B cell (primary cell): ENCODE measurements at regions not wholly inside any gene's neighbourhood (a gene's known extent, or its start where the extent isn't known, plus 50 kb on each side); places are given as distances from the start of the nearest gene placed in this dataset.

ENCODE experiments used
- EZH2 ChIP-seq: IDR thresholded peaks from 2 replicates; pipeline ENCODE4 v1.6.1; 2012; ENCODE audit warnings: borderline replicate concordance, low read depth, mild to moderate bottlenecking, moderate library complexity, low read length; ENCODE audit not compliant: insufficient read depth, poor library complexity, severe bottlenecking
- TF ChIP-seq, protein P1 (sequence below): fragments of 200-600 bp; IDR thresholded peaks from one replicate; pipeline ENCODE4 v1.8.0; 2022; ENCODE audit warnings: antibody characterized with exemption, mild to moderate bottlenecking

DNA sequence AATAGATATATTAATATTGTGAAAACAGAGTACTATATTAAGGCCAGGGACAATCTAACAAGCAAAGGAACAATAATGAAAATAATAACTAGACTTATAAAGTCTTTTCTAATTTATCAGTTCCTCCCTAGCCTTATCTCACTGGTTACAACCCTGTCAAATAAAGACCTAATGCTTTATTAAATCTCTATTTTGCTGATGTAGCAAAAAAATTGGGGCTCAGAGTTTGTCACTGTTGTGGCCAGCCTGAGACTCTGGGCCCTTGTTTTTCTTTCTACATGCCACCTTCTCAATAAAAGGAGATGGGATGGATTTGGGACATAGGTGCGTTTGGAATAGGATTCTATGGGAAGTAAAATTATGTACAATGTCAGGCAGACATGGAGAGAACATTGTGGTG, 937.0 kb downstream of the IGSF11 start:
- TF ChIP-seq EZH2: no peak
- TF ChIP-seq, protein P1, sequence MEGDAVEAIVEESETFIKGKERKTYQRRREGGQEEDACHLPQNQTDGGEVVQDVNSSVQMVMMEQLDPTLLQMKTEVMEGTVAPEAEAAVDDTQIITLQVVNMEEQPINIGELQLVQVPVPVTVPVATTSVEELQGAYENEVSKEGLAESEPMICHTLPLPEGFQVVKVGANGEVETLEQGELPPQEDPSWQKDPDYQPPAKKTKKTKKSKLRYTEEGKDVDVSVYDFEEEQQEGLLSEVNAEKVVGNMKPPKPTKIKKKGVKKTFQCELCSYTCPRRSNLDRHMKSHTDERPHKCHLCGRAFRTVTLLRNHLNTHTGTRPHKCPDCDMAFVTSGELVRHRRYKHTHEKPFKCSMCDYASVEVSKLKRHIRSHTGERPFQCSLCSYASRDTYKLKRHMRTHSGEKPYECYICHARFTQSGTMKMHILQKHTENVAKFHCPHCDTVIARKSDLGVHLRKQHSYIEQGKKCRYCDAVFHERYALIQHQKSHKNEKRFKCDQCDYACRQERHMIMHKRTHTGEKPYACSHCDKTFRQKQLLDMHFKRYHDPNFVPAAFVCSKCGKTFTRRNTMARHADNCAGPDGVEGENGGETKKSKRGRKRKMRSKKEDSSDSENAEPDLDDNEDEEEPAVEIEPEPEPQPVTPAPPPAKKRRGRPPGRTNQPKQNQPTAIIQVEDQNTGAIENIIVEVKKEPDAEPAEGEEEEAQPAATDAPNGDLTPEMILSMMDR: no peak
